GM12892 (cell line): ENCODE measurements at regions not wholly inside any gene's neighbourhood (a gene's known extent, or its start where the extent isn't known, plus 50 kb on each side); places are given as distances from the start of the nearest gene placed in this dataset.

Experiments
- DNase-seq: peaks from one replicate; pipeline ENCODE4 v3.0.0; 2011; ENCODE audit not compliant: insufficient read length
- FAIRE-seq: peaks from 2 replicates; lab custom pipeline; 2011; peaks lifted over from hg19 to GRCh38; lab: Jason Lieb, UNC
- POLR2A ChIP-seq: IDR thresholded peaks from 2 replicates; pipeline ENCODE4 v1.6.1; 2011; ENCODE audit warnings: low read depth, low read length, control low read depth
- POLR2AphosphoS5 ChIP-seq: IDR thresholded peaks from 2 replicates; pipeline ENCODE4 v1.6.1; 2011; ENCODE audit warnings: low read depth, low read length, control low read depth
- TAF1 ChIP-seq: IDR thresholded peaks from 2 replicates; pipeline ENCODE4 v1.6.1; 2011; ENCODE audit warnings: low read depth, mild to moderate bottlenecking, control low read depth, low read length, borderline replicate concordance

GRCh38 chr12:105423237-105423636 is 92.7 kb downstream of the C12orf75 start:
- DNase-seq, result no peak
- TF ChIP-seq POLR2A, result no peak
- no peak for TF ChIP-seq POLR2AphosphoS5
- TF ChIP-seq TAF1, result no peak
- no peak for FAIRE-seq

- TF ChIP-seq POLR2AphosphoS5 (no peak), TAF1 (no peak), POLR2A (no peak)
- FAIRE-seq (no peak), DNase-seq (no peak)
Observed at GRCh38 chr12:105423921-105424320, 93.4 kb downstream of the C12orf75 start.

- FAIRE-seq, result no peak
- DNase-seq, result no peak
- TF ChIP-seq POLR2AphosphoS5 (no peak), POLR2A (no peak), TAF1 (no peak)
Observed at GRCh38 chr12:105425254-105426174, 95.0 kb downstream of the C12orf75 start.

- no peak for FAIRE-seq
- no peak for DNase-seq
- TF ChIP-seq POLR2A (no peak), POLR2AphosphoS5 (no peak), TAF1 (no peak)
Observed at GRCh38 chr12:105426766-105427165, 96.3 kb downstream of the C12orf75 start.

GRCh38 chr12:105427883-105428282 is 97.4 kb downstream of the C12orf75 start:
- no peak for TF ChIP-seq TAF1
- no peak for TF ChIP-seq POLR2A
- TF ChIP-seq POLR2AphosphoS5, result no peak
- no peak for DNase-seq
- no peak for FAIRE-seq

- no peak for TF ChIP-seq POLR2AphosphoS5
- FAIRE-seq (no peak), DNase-seq (no peak)
Observed at GRCh38 chr12:105428793-105429395, 98.4 kb downstream of the C12orf75 start.

- FAIRE-seq, result no peak
- no peak for TF ChIP-seq POLR2A
- no peak for TF ChIP-seq TAF1
- TF ChIP-seq POLR2AphosphoS5, result no peak
- DNase-seq, result no peak
Observed at GRCh38 chr12:105429511-105429910, 99.0 kb downstream of the C12orf75 start.

- FAIRE-seq, result no peak
- TF ChIP-seq POLR2A, result no peak
- TF ChIP-seq POLR2AphosphoS5, result no peak
- TF ChIP-seq TAF1, result no peak
Observed at GRCh38 chr12:105431537-105432100, 101.1 kb downstream of the C12orf75 start.

GRCh38 chr12:105433804-105434203 is 103.3 kb downstream of the C12orf75 start:
- no peak for DNase-seq
- FAIRE-seq, result no peak
- TF ChIP-seq TAF1 (no peak), POLR2A (no peak), POLR2AphosphoS5 (no peak)

More at GRCh38 chr12:105431537-105432100, 101.1 kb downstream of the C12orf75 start:
- DNase-seq, result no peak

- DNase-seq, result no peak
- no peak for FAIRE-seq
- no peak for TF ChIP-seq TAF1
- TF ChIP-seq POLR2A, result no peak
- no peak for TF ChIP-seq POLR2AphosphoS5
Observed at GRCh38 chr12:105436636-105437035, 106.1 kb downstream of the C12orf75 start.

GRCh38 chr12:105440037-105440664 is 109.7 kb downstream of the C12orf75 start:
- DNase-seq (no peak), FAIRE-seq (no peak)
- no peak for TF ChIP-seq POLR2A
- no peak for TF ChIP-seq POLR2AphosphoS5
- no peak for TF ChIP-seq TAF1
